Endothelial cell of umbilical vein (primary cell): ENCODE measurements at regions not wholly inside any gene's neighbourhood (a gene's known extent, or its start where the extent isn't known, plus 50 kb on each side); places are given as distances from the start of the nearest gene placed in this dataset.

ENCODE experiments used
- BruUV-seq: library from RNA; stranded (reverse); fragments of 400-500 nt; replicated peaks from 2 replicates; lab custom pipeline; 2021; lab: Mats Ljungman, UMichigan
- CTCF ChIA-PET: fragments of 300-600, 350-600 bp; sonication (Branson Sonifier 250); formaldehyde crosslinking; loops from one replicate; lab custom pipeline; 2021; ENCODE audit warnings: antibody characterized with exemption, inconsistent platforms; lab: Charles Lee
- POLR2A ChIA-PET: fragments of 300-600, 350-600 bp; sonication (Branson Sonifier 250); formaldehyde crosslinking; loops from one replicate; lab custom pipeline; 2021; ENCODE audit warnings: antibody characterized with exemption, inconsistent platforms; lab: Charles Lee
- DNase-seq: peaks from one replicate; pipeline ENCODE4 v3.0.0-alpha.2; 2011; ENCODE audit warnings: low read depth, low spot score
- FAIRE-seq: peaks from 2 replicates; lab custom pipeline; 2011; peaks lifted over from hg19 to GRCh38; lab: Jason Lieb, UNC
- H2AFZ ChIP-seq: 2 replicates; pipeline ENCODE4 v1.6.0; 2012; ENCODE audit warnings: low read depth, low read length, control low read depth, inconsistent platforms
- H3K27ac ChIP-seq: 2 replicates; pipeline ENCODE4 v1.5.1; 2011; ENCODE audit warnings: low read depth, mild to moderate bottlenecking, control low read depth, low read length, moderate library complexity; ENCODE audit not compliant: insufficient read depth
- H3K27me3 ChIP-seq, 2 experiments: 2 replicates each; pipeline versions ENCODE4 v1.6.0 to v1.6.1; 2011; ENCODE audit warnings: low read length in 2 of 2, mixed read lengths in 1 of 2; ENCODE audit not compliant: control insufficient read depth in 2 of 2, insufficient read depth in 2 of 2
- H3K36me3 ChIP-seq, 2 experiments: 2 replicates in 1 of 2; 3 replicates in 1 of 2; pipeline ENCODE4 v1.5.1; 2011; ENCODE audit warnings: low read length in 2 of 2, mild to moderate bottlenecking in 1 of 2, moderate library complexity in 1 of 2; ENCODE audit not compliant: control insufficient read depth in 2 of 2, insufficient read depth in 2 of 2; ENCODE audit errors: extremely low read depth in 1 of 2
- H3K4me1 ChIP-seq: 3 replicates; pipeline ENCODE4 v1.5.1; 2011; ENCODE audit warnings: mild to moderate bottlenecking, low read length; ENCODE audit not compliant: control insufficient read depth, insufficient read depth; ENCODE audit errors: extremely low read depth
- H3K4me2 ChIP-seq: 2 replicates; pipeline ENCODE4 v1.6.1; 2011; ENCODE audit warnings: low read length, control low read depth, mixed read lengths; ENCODE audit not compliant: insufficient read depth
- H3K4me3 ChIP-seq, 3 experiments: fragments of 200-600 bp in 1 of 3; sonication (generic), shearing (Covaris generic) in 1 of 3; replicated peaks in 1 of 3; 2 replicates each; pipeline ENCODE4 v1.5.1; 2011 to 2016; ENCODE audit warnings: control low read depth in 3 of 3, low read length in 3 of 3, mild to moderate bottlenecking in 2 of 3, inconsistent platforms in 1 of 3, low read depth in 1 of 3, moderate library complexity in 1 of 3; ENCODE audit not compliant: insufficient read depth in 1 of 3
- H3K79me2 ChIP-seq: 2 replicates; pipeline ENCODE4 v1.6.0; 2012; ENCODE audit warnings: low read length, inconsistent platforms; ENCODE audit not compliant: control insufficient read depth, insufficient read depth
- H3K9ac ChIP-seq: replicated peaks from 2 replicates; pipeline ENCODE3; 2011; ENCODE audit warnings: low read length, control low read depth; ENCODE audit not compliant: insufficient read depth; ENCODE audit errors: extremely low read depth
- H3K9me1 ChIP-seq: replicated peaks from 3 replicates; pipeline ENCODE4 v1.6.0; 2011; ENCODE audit warnings: mild to moderate bottlenecking, low read length; ENCODE audit not compliant: control insufficient read depth, insufficient read depth; ENCODE audit errors: extremely low read depth
- H3K9me3 ChIP-seq: replicated peaks from 2 replicates; pipeline ENCODE4 v1.5.1; 2012; ENCODE audit warnings: low read length, inconsistent platforms; ENCODE audit not compliant: control insufficient read depth, insufficient read depth
- H4K20me1 ChIP-seq: replicated peaks from 2 replicates; pipeline ENCODE3; 2011; ENCODE audit warnings: mild to moderate bottlenecking, low read length; ENCODE audit not compliant: control insufficient read depth, insufficient read depth; ENCODE audit errors: extremely low read depth
- EZH2 ChIP-seq: IDR thresholded peaks from 2 replicates; pipeline ENCODE4 v1.6.1; 2012; ENCODE audit warnings: borderline replicate concordance, low read depth, mild to moderate bottlenecking, moderate library complexity, low read length, inconsistent platforms; ENCODE audit not compliant: severe bottlenecking
- FOS ChIP-seq: IDR thresholded peaks from 2 replicates; pipeline ENCODE4 v1.6.1; 2011; ENCODE audit warnings: mild to moderate bottlenecking, low read length, moderate library complexity, borderline replicate concordance; ENCODE audit not compliant: insufficient read depth
- GATA2 ChIP-seq: IDR thresholded peaks from 2 replicates; pipeline ENCODE4 v1.7.0; 2011; ENCODE audit warnings: low read depth, mild to moderate bottlenecking, moderate library complexity, mixed read lengths, low read length; ENCODE audit not compliant: insufficient read length, insufficient read depth
- JUN ChIP-seq: IDR thresholded peaks from 2 replicates; pipeline ENCODE4 v1.6.1; 2011; ENCODE audit warnings: borderline replicate concordance, low read depth; ENCODE audit not compliant: insufficient read length, insufficient read depth
- MYC ChIP-seq: IDR thresholded peaks from one replicate; pipeline ENCODE4 v1.6.1; 2011; ENCODE audit warnings: mild to moderate bottlenecking, low read depth, low read length
- POLR2A ChIP-seq: IDR thresholded peaks from 2 replicates; pipeline ENCODE4 v1.6.1; 2012; ENCODE audit warnings: low read depth, mild to moderate bottlenecking, control low read depth, low read length
- POLR2AphosphoS5 ChIP-seq: IDR thresholded peaks from 2 replicates; pipeline ENCODE4 v1.6.1; 2012; ENCODE audit warnings: low read depth, mild to moderate bottlenecking, control low read depth, low read length, moderate library complexity; ENCODE audit not compliant: insufficient read depth
- dilution Hi-C: fragments of 300-500 bp; cut with MboI; formaldehyde crosslinking; loops from one replicate; pipeline ENCODE4 v1.15.0; 2019; ENCODE audit warnings: low sequenced_read_pairs; ENCODE audit not compliant: extremely low pct_ligation_motif_present
- intact Hi-C: fragments of 100-400 bp; cut with micrococcal nuclease; formaldehyde crosslinking; loops from one replicate; pipeline ENCODE4 v1.10.0; 2022
- TF ChIP-seq, protein P1 (sequence below), 2 donors: IDR thresholded peaks; 1 replicate in 1 of 2; 2 replicates in 1 of 2; pipeline ENCODE4 v1.5.1; 2011; ENCODE audit warnings: low read length in 2 of 2, mild to moderate bottlenecking in 2 of 2, moderate library complexity in 2 of 2, control low read depth in 1 of 2, inconsistent platforms in 1 of 2, low read depth in 1 of 2; ENCODE audit not compliant: insufficient read depth in 1 of 2; ENCODE audit errors: extremely low read depth in 1 of 2
- TF ChIP-seq, protein P2 (sequence below): IDR thresholded peaks from 2 replicates; pipeline ENCODE4 v1.6.1; 2011; ENCODE audit not compliant: insufficient read depth, insufficient read length

DNA sequence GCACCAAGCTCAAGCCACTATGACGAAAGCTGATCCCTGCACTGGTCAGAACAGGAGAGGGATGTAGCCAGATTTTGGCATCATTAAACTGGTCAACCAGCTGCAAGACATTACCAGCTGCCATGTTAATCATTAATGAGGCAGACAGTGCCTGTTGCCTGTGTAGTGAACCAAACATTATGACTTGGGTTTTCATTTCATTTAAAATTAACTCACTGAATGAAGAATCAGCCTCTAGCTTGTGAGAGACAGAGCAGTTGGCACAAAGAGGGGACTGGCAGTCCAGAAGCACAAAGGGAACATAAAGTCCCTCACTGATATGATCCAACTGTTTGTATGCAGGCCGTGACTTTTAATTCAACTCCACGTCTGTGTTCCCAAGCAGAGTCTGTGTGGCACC lies 318.9 kb downstream of the SEC16B start:
- BruUV-seq: no TSS peak
- Histone ChIP-seq H3K27me3 (no peaks in the 10 kb centered on the region), H3K4me3 (no peak overlapping the region), H3K36me3 (no peaks in the 10 kb centered on the region), H3K9ac (no peak overlapping the region), H3K4me1 (no peaks in the 10 kb centered on the region), H3K27ac (no peak overlapping the region), H3K9me1 (no peaks in the 10 kb centered on the region), H2AFZ (no peak overlapping the region), H3K9me3 (no peaks in the 10 kb centered on the region), H4K20me1 (no peaks in the 10 kb centered on the region), H3K79me2 (no peaks in the 10 kb centered on the region), H3K4me2 (no peak overlapping the region)
- ChIA-PET CTCF (no interaction called here), POLR2A (no interaction called here)
- dilution Hi-C loops: no loop called here
- DNase-seq (no peak), FAIRE-seq (no peak)
- TF ChIP-seq MYC (no peak), JUN (no peak), EZH2 (no peak), POLR2A (no peak), POLR2AphosphoS5 (no peak), GATA2 (no peak), FOS (no peak)
- TF ChIP-seq, protein P1, sequence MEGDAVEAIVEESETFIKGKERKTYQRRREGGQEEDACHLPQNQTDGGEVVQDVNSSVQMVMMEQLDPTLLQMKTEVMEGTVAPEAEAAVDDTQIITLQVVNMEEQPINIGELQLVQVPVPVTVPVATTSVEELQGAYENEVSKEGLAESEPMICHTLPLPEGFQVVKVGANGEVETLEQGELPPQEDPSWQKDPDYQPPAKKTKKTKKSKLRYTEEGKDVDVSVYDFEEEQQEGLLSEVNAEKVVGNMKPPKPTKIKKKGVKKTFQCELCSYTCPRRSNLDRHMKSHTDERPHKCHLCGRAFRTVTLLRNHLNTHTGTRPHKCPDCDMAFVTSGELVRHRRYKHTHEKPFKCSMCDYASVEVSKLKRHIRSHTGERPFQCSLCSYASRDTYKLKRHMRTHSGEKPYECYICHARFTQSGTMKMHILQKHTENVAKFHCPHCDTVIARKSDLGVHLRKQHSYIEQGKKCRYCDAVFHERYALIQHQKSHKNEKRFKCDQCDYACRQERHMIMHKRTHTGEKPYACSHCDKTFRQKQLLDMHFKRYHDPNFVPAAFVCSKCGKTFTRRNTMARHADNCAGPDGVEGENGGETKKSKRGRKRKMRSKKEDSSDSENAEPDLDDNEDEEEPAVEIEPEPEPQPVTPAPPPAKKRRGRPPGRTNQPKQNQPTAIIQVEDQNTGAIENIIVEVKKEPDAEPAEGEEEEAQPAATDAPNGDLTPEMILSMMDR (IDR thresholded peaks at IDR 0.05; ENCODE audit: extremely low read depth in 1 of 2, insufficient read depth in 1 of 2, low read depth in 1 of 2, low read length in 2 of 2): no peak
- TF ChIP-seq, protein P2, sequence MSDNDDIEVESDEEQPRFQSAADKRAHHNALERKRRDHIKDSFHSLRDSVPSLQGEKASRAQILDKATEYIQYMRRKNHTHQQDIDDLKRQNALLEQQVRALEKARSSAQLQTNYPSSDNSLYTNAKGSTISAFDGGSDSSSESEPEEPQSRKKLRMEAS: no peak
- intact Hi-C loops: no loop called here
